Fibroblast of villous mesenchyme (primary cell): ENCODE measurements at regions not wholly inside any gene's neighbourhood (a gene's known extent, or its start where the extent isn't known, plus 50 kb on each side); places are given as distances from the start of the nearest gene placed in this dataset.

Source experiments
- DNase-seq: peaks from one replicate; pipeline ENCODE4 v3.0.0-alpha.2; 2010; ENCODE audit warnings: low read depth
- H3K4me3 ChIP-seq: 2 replicates; pipeline ENCODE4 v1.5.1; 2011; ENCODE audit warnings: low read depth, mild to moderate bottlenecking, low read length
- CTCF ChIP-seq: IDR thresholded peaks from 2 replicates; pipeline ENCODE4 v1.5.1; 2012; ENCODE audit warnings: low read depth, mild to moderate bottlenecking, low read length; ENCODE audit not compliant: insufficient read depth

GRCh38 chr10:33893506-33893905 lies 559.0 kb upstream of the NRP1 start:
- TF ChIP-seq CTCF, result no peak
- no peak overlapping the region for H3K4me3 ChIP-seq
- DNase-seq, result no peak

- TF ChIP-seq CTCF, result no peak
- no peak for DNase-seq
- H3K4me3 ChIP-seq, result no peak overlapping the region
Observed at GRCh38 chr10:33889371-33889770, 554.9 kb upstream of the NRP1 start.

- no peak overlapping the region for H3K4me3 ChIP-seq
- TF ChIP-seq CTCF, result no peak
Observed at GRCh38 chr10:33887188-33887587, 552.7 kb upstream of the NRP1 start.

GRCh38 chr10:33886299-33886698 lies 551.8 kb upstream of the NRP1 start:
- no peak for TF ChIP-seq CTCF
- no peak for DNase-seq
- H3K4me3 ChIP-seq, result no peak overlapping the region

More at GRCh38 chr10:33887188-33887587, 552.7 kb upstream of the NRP1 start:
- DNase-seq, result no peak

GRCh38 chr10:33884604-33885003 lies 550.1 kb upstream of the NRP1 start:
- no peak overlapping the region for H3K4me3 ChIP-seq
- no peak for DNase-seq
- no peak for TF ChIP-seq CTCF

- H3K4me3 ChIP-seq, result no peak overlapping the region
- no peak for DNase-seq
- TF ChIP-seq CTCF, result no peak
Observed at GRCh38 chr10:33883881-33884280, 549.4 kb upstream of the NRP1 start.

GRCh38 chr10:33882996-33883395 lies 548.5 kb upstream of the NRP1 start:
- no peak overlapping the region for H3K4me3 ChIP-seq
- DNase-seq, result no peak
- TF ChIP-seq CTCF, result no peak
